Stromal cell of bone marrow (primary cell): ENCODE measurements at regions not wholly inside any gene's neighbourhood (a gene's known extent, or its start where the extent isn't known, plus 50 kb on each side); places are given as distances from the start of the nearest gene placed in this dataset.
"Not testable (repeated sequence)": the region's sequence is repeated elsewhere in the genome, so short reads cannot be mapped to it uniquely, and the experiment has no call there.

Experiments
- DNase-seq: peaks from one replicate; pipeline ENCODE4 v3.0.0-alpha.2; 2012; ENCODE audit warnings: low read depth

DNA sequence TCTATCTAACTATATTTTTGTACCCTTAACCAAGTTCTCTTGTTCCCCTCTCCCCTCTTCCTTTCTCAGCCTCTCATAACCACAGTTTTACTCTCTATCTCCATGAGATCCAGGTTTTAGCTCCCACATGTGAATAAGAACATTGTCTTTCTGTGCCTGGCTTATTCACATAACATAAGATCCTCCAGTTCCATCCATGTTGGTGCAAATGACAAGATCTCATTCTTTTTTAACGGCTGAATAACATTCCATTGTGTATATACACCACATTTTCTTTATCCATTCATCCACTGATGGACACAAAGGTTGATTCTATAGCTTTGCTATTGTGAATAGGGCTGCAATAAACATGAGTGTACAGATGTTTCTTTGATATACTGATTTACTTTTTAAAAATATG, 83.9 kb upstream of the TMEM178A start:
- no peak for DNase-seq

DNA sequence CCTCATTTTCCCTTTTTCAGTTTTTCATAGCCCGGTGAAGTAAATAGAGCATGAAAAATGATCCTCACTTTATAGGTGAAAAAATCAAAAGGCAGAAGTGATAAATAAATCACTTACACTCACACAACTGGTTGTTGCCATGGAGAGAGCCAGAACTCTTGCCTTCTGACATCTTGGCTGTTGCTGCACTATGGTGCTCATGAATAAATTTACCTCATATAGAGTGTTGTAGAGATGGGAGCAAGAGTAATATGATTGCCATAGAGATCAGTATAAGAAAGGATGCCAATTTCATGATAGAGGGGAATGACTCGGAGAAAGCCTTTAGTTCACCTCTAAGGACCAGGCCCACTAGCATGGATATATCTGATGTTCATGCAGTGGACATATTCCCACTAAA, 82.5 kb upstream of the TMEM178A start:
- DNase-seq: no peak

DNA sequence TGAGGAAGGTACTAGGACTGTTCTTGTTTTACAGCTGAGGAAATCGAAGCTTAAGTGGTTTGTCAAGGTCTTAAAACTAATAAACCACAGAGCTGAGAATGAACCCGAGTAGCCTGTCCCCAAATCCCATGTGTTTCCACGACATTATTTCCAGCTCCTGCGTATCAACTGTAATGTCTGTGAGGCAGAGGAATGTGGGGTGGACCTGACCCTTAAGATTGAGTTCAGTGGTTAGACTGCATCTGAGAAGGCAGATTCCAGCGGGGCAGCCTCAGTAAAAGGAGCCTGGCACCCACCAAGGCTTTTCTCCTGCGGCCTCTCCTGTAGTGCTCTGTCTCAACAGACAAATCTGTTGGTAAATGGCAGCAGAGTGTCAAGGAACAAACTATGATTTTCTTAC, 81.9 kb upstream of the TMEM178A start:
- DNase-seq: no peak

DNA sequence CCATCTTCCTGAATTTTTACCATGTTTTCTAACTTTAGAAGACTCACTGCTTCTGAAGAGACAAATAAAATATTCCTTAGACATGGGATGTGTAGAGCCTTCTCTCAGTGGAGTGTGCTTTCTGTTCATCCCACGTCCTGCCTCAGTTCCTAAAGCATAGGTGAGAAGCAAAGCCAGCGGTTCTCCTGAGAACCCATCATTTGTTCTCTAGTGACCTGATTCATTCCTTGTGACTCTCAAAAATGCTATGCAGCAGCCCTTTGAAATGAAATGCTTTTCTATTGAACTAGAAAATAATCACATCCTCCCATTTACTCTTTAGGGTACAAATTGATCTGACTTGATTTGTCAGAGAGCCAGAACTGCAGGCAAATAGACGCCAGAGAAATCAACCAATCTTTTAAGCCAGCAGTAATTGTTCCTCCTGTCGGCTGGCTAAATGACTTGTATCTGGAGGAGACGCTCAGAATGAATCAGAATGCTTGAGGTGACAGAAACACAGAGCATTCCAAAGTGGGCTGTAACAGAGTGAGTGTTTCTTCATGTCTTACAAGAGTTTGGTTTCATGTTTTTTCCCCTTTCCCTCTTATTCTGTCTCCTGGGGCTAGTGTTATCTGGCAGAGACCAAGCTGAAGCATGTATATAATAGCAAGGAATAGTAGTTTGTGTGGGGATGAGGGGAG, 81.3 kb upstream of the TMEM178A start:
- peak; percentile 50 for DNase-seq

DNA sequence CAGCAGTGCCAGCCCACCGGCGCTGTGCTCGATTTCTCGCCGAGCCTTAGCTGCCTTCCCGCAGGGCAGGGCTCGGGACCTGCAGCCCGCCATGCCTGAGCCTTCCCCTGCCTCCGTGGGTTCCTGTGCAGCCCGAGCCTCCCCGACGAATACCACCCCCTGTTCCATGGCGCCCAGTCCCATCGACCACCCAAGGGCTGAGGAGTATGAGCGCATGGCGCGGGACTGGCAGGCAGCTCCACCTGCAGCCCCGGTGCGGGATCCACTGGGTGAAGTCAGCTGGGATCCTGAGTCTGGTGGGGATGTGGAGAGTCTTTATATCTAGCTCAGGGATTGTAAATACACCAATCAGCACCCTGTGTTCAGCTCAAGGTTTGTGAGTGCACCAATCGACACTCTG, 80.2 kb upstream of the TMEM178A start:
- DNase-seq: not testable (repeated sequence)

DNA sequence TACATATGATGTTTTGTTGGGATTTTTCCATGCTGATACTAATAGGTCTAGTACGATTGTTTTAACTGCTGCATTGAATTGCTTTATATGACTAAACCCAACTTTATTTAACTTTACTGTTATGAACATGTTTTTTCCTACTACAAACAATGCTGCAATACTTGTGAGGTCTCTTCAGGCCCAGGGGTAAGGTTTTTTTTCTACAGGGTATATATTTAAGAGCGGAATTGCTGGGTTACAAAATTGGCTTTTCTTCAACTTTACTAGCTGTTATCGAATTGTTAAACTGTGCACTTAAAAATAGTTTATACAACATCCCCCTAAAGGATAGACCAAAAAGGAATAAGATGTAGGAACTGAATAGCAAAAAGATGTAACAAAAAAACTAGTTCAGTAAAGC, 78.5 kb upstream of the TMEM178A start:
- DNase-seq: no peak

DNA sequence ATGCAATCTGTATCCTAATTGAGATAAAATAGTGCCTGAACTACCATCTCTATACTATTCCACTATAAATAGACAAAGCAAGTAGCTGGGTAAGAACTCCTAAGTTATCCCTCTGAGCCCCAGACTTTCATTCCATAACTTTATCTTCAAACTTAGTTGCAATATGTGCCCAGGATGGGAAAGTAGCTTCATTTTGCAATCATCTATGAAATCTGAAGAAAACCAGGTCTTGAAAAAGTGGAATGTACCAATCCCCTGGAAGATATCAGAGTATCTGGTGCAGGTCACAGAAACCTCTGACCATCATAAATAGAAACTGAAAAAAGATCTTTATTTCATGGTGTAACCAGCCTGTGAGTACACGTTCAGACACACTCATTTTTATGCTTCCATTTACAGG, 78.1 kb upstream of the TMEM178A start:
- DNase-seq: no peak

DNA sequence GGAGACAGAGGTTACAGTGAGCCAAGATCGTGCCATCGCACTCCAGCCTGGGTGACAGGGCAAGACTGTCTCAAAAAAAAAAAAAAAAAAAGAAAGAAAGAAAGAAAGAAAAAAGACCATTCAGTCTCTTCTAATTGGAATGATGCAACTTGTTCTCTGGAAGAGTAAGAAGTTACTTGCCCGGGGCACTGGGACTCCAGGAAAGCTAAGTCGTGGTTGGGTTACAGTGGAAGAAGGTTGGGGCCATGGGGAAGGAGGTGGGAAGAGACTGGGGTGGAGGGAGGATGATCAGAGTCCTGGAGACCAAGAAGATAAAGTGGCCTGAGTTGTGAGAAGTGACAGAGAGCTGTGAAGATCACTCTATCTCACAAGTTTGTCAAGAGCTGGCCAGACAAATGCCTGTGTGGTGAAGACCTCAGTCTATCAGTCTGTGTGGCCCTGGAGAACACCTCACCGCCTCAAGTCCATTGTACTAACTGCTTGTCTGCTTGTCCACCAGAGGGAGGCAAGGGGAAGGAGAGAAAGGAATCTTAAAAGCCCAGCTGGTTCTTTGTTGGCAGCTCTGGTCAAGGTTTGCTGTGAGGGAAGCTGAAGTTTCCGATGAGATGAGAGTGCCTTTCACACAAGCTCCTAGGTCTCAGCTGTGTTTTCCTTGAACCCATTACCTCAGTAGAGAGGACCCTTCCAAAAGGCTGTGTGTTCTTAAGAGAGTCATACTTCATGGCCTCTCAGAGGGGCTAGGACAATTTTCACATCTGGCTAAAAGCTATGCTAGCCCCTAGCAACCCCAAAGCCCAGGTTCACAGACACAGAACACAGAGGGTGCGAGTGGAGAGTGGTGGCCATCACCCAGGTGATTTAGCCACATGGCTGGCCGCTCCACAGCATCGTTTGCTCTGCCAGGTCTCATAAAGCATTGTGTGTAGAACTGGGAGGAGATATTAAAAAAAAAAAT, 72.0 kb upstream of the TMEM178A start:
- peak; percentile 59 for DNase-seq

DNA sequence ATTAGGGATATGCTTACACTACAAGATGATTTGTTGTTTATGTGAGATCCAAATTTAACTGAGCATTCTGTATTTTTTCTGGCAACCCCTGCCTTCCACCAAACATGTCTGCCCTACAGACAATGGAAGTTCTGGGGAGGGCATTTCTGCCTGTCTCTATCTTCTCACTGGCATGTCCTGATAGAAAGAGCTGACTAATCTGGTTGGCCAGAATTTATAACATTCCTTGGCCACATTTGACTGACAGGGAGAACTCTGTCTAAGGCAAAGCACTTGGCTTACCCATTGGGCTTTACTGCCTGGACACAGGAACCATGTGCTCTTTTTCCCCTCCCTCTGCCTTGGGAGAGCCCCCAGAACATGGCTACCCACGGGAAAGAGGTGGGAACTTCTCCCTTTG, 70.6 kb upstream of the TMEM178A start:
- DNase-seq: no peak

DNA sequence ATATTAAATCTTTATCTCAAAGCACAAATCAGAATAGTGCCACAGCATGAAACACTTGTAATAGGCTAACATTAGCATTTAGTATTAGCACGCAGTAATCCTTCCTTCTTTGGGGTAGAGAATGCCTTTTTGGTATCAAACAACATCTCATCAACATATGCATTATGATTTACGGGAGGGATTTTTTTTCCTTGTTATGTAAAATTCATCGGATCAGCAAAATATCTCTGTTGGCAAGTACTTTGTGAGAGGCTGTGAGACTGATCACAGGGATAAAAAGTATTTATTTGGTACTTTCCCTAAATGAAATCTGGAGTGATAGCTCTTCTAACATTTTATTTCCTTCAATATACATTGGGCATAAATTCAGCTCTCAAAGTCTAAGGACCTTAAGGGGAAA, 68.4 kb upstream of the TMEM178A start:
- no peak for DNase-seq

DNA sequence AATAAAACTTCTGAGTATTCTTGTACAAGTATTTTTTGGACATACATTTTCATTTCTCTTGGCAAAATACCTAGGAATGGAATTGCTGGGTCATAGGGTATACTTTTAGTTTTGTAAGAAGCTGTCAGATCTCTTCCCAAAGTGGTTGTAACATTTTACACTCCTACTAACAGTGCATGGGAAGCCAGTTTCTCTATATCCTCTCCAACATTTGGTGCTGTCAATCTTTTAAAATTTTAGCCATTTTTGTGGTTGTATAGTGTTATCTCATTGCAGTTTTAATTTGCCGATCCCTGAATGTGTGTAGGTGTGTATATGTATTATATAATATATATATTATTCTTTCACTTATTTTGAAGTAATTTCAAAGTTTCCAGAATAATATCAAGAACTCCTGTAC, 63.1 kb upstream of the TMEM178A start:
- DNase-seq: no peak

DNA sequence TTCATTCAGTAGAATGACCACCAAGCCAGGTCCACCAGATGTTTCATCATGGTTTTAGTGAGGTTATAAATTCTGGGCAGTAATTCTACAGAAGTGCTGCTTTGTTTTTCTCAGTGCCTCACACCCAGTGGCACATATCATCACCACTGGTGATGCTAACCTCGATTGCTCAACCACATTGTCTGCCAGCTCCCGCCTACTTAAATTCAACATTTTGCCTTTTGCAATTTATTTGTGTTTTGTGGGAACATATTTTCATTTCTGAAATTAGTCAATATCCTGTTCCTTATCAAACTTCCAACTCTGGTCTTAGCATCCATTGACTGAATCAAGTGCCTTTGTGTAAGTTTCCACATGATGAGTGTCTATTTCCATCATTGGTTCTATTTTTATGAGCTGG, 62.3 kb upstream of the TMEM178A start:
- DNase-seq: peak; percentile 7

DNA sequence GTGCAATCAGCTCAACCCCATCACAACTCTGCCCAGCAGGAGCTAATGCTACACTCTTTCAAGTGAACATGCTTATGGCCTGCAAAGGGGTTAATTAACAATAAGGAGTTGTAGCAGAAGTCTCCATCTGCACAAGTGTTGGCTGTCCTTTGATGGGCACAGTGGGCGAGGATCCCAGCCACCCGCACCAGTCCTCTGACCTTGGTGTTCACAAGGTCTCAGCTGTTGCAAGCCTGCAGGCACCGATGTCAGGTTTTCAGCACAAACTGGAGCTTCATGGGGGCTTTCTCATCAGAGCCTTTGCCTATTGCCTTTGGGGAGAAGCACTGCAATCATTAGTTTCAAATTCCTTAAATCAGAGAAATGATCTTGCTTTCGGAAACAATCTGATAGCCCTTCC, 60.9 kb upstream of the TMEM178A start:
- no peak for DNase-seq

DNA sequence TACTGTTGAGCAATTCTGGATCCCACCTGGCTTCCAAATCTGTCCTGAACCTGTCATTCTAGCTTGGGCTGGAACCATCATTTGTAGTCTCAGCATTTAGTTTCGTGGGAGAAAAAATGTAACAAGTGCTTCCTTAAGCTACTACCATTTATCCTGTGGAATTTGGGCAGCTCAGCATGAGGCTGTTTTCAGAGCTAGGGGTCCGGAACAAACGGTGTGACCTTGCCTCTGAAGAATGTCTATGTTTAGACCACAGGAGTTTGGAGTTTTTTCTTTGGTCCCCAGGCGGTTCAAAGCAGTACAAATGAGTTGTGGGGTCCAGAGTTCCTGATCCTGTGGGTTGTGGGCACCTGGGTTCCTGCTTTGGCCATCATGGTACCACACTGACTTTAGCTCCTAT, 59.1 kb upstream of the TMEM178A start:
- DNase-seq: no peak

DNA sequence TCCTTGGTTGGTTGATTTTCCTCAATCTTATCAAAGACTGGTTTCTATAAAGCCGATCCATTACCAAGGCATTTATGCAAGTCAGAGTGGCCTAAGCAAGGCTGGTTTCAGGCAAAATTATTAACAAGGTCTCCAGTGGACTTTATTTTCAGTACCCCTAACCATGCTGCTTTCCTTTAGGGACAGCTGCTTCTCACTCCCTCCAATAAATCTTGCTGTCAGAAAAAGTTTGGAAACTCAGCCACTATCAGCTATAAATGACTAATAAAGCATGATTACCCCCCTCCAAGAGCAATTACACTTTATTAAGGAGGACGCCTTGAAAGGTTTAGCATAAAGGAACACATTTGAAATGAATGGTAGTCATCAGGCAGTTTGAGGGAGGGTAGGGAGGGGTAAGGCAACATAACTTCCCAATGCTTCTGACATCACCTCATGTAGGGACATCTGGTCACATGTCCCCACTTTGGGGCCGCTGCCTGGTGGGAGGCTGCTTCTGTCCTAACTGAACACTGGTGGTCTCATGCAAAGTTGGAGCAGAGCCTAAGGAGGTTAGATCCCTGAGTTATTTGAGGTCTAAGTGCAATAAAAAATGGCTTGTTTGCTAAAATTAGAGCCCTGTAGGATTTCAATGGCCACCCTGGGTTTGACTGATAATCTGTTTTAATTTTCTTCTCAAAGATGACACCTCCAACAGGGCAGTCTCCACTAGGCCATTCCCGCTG, 58.0 kb upstream of the TMEM178A start:
- no peak for DNase-seq

DNA sequence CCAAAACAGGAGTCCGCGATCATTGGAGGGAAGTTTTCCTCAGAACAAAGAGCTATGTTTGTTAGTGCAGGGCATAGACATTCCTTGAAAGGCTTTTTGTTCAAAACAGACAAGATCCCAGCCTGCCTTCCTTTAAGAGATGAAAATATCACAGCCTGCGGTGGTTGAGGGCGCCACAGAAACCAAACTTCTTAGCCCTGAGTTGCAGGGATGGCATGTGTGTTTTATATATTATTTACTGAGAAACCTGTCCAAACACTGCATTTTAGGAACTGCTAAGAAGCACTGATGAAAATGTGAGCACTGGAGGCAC, 57.5 kb upstream of the TMEM178A start:
- no peak for DNase-seq

DNA sequence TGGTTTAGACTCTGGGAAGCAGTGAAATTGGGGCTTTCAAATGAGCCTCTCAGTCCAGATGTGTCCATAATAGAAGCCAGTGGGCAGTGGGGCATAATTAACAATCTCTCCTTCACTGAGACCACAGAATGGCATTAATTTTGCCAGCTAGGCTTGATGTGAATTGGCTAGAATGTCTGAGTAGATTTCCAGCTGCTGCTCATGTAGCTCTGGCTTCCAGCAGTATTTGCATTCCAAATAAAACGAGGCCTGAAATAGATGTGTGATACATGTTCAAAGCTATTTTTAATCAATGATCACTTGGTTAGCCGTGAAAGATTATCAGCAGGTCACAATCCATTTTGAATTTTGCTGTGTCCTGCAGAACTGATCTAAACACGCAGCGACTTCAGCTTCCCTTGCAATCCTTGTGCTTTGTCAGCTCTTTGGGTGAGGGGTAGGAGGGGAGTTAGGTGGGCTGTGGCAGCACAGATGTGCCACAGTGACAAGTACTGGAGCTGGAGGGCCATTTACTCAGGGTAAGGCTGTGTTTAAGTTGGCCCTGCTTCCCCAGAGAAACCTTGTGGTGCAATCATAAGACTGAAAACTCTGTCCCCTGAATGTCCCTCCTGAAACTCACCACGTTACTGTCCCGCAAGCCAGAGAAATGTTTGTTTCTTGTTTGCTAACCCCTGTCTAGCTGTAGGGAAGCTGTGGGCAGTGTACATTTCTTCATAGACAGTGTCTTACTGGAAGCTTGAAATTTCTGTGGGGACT, 56.9 kb upstream of the TMEM178A start:
- no peak for DNase-seq

DNA sequence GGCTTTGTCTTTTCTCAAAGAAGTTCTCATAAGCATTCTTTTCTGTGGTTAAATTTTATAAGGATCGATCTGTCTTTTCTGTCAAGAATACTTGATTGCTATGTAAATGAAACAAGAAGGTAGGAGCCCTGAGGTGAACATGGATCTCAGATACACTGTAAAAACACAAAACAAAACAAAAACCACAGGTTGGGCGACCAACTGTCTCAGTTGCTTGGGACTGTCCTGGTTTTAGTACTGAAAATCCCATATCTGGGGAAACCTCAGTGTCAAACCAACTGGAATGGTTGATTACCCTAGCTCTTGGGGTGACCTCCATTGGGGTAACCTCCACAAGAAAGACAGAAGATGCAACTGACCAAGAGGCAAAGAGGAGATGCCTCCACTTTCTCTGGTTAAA, 55.8 kb upstream of the TMEM178A start:
- DNase-seq: no peak

DNA sequence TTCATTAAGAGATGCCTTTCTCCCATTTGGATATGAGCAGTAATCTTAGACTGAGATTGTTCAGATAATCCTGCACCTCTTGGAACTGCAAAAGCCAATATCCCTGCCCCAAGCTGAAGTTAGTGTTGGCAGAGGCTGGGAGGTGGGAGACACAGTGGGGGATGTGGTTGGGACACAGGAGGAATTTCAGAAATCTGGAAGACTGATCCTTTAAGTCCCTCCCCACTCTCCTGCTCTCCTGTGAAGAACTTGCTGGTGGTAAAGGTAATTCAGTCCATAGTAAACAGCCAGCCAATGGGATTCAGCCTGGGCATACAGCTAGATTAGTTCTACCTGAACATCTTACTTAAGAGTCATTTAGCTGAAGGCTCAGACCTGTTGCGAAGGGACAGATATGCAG, 50.0 kb upstream of the TMEM178A start:
- no peak for DNase-seq
